IMR-90 (cell line): ENCODE measurements at regions not wholly inside any gene's neighbourhood (a gene's known extent, or its start where the extent isn't known, plus 50 kb on each side); places are given as distances from the start of the nearest gene placed in this dataset.

Experiments used
- ATAC-seq: fragments of 200-7000 bp; cut with Tn5 transposase; 2 replicates; pipeline ENCODE4 v1.9.1; 2020; ENCODE audit warnings: low read depth, mild to moderate bottlenecking, moderate library complexity
- BruUV-seq: library from RNA; stranded (reverse); fragments of 400-500 nt; replicated peaks from 2 replicates; lab custom pipeline; 2021; lab: Mats Ljungman, UMichigan
- CTCF ChIA-PET: fragments of 300-600 bp; formaldehyde crosslinking; extraction: SDS; loops from one replicate; lab custom pipeline; 2021; ENCODE audit warnings: antibody characterized with exemption; lab: Yijun Ruan, JAX
- POLR2A ChIA-PET: fragments of 300-600 bp; sonication (Branson Sonifier 250); formaldehyde crosslinking; loops from one replicate; lab custom pipeline; 2022; ENCODE audit warnings: antibody characterized with exemption; ENCODE audit not compliant: unreplicated experiment; lab: Charles Lee
- DNase-seq: peaks from one replicate; pipeline ENCODE4 v3.0.0; 2013
- H2AFZ ChIP-seq: replicated peaks from 2 replicates; pipeline ENCODE3; 2013; ENCODE audit warnings: low read length, mild to moderate bottlenecking; ENCODE audit not compliant: poor library complexity
- H2AK5ac ChIP-seq: 2 replicates; pipeline ENCODE4 v1.6.1; 2013; ENCODE audit warnings: low read depth, low read length, inconsistent platforms
- H2AK9ac ChIP-seq: replicated peaks from 2 replicates; pipeline ENCODE3; 2013; ENCODE audit warnings: mild to moderate bottlenecking, low read depth, low read length, moderate library complexity; ENCODE audit not compliant: poor library complexity
- H2BK120ac ChIP-seq: 2 replicates; pipeline ENCODE4 v1.6.1; 2013; ENCODE audit warnings: low read depth, low read length, inconsistent platforms
- H2BK15ac ChIP-seq: 3 replicates; pipeline ENCODE4 v1.6.1; 2013; ENCODE audit warnings: low read depth, low read length, inconsistent platforms
- H2BK20ac ChIP-seq: 2 replicates; pipeline ENCODE4 v1.6.1; 2013; ENCODE audit warnings: low read depth, mild to moderate bottlenecking, inconsistent platforms, low read length, moderate library complexity
- H2BK5ac ChIP-seq: 2 replicates; pipeline ENCODE4 v1.6.1; 2013; ENCODE audit warnings: mild to moderate bottlenecking, low read depth, low read length, inconsistent platforms; ENCODE audit not compliant: poor library complexity, severe bottlenecking
- H3K14ac ChIP-seq: replicated peaks from 2 replicates; pipeline ENCODE4 v1.6.1; 2013; ENCODE audit warnings: low read depth, low read length, inconsistent platforms
- H3K18ac ChIP-seq: 2 replicates; pipeline ENCODE4 v1.6.1; 2013; ENCODE audit warnings: low read depth, low read length, control low read depth
- H3K23ac ChIP-seq: 2 replicates; pipeline ENCODE4 v1.6.1; 2013; ENCODE audit warnings: low read depth, low read length, inconsistent platforms
- H3K27ac ChIP-seq: 2 replicates; pipeline ENCODE4 v1.5.1; 2013; ENCODE audit warnings: mild to moderate bottlenecking, control low read depth, low read length; ENCODE audit not compliant: insufficient read depth
- H3K27me3 ChIP-seq: 2 replicates; pipeline ENCODE4 v1.6.1; 2013; ENCODE audit warnings: low read length; ENCODE audit not compliant: control insufficient read depth, insufficient read depth
- H3K36me3 ChIP-seq: 2 replicates; pipeline ENCODE4 v1.6.1; 2013; ENCODE audit warnings: low read length, mixed read lengths; ENCODE audit not compliant: control insufficient read depth, insufficient read depth
- H3K4ac ChIP-seq: 2 replicates; pipeline ENCODE4 v1.6.1; 2013; ENCODE audit warnings: low read depth, low read length, inconsistent platforms
- H3K4me1 ChIP-seq: 2 replicates; pipeline ENCODE4 v1.6.1; 2013; ENCODE audit warnings: low read length, mixed read lengths; ENCODE audit not compliant: control insufficient read depth, insufficient read depth
- H3K4me2 ChIP-seq: 2 replicates; pipeline ENCODE4 v1.6.1; 2013; ENCODE audit warnings: low read depth, mild to moderate bottlenecking, control low read depth, low read length, moderate library complexity
- H3K4me3 ChIP-seq: 2 replicates; pipeline ENCODE4 v1.5.1; 2013; ENCODE audit warnings: low read depth, mild to moderate bottlenecking, control low read depth, low read length, moderate library complexity; ENCODE audit not compliant: insufficient read depth
- H3K56ac ChIP-seq: 2 replicates; pipeline ENCODE4 v1.6.1; 2013; ENCODE audit warnings: low read length, inconsistent platforms; ENCODE audit not compliant: insufficient read depth; ENCODE audit errors: extremely low read depth
- H3K79me1 ChIP-seq, 2 experiments: 2 replicates each; pipeline ENCODE4 v1.6.1; 2013; ENCODE audit warnings: low read length in 2 of 2, inconsistent platforms in 1 of 2, low read depth in 1 of 2
- H3K9ac ChIP-seq: 2 replicates; pipeline ENCODE4 v1.6.1; 2013; ENCODE audit warnings: low read depth, low read length, control low read depth
- H3K9me1 ChIP-seq: 2 replicates; pipeline ENCODE4 v1.6.1; 2013; ENCODE audit warnings: low read length, inconsistent platforms; ENCODE audit not compliant: insufficient read depth
- H3K9me3 ChIP-seq: 2 replicates; pipeline ENCODE4 v1.6.1; 2013; ENCODE audit warnings: low read length; ENCODE audit not compliant: control insufficient read depth, insufficient read depth
- H4K20me1 ChIP-seq: 2 replicates; pipeline ENCODE4 v1.6.1; 2013; ENCODE audit warnings: low read length, inconsistent platforms; ENCODE audit not compliant: insufficient read depth
- H4K5ac ChIP-seq: 2 replicates; pipeline ENCODE4 v1.6.1; 2013; ENCODE audit warnings: mild to moderate bottlenecking, low read depth, low read length, control low read depth
- H4K8ac ChIP-seq, 2 experiments: 2 replicates each; pipeline ENCODE4 v1.6.1; 2013; ENCODE audit warnings: low read depth in 2 of 2, low read length in 2 of 2, control low read depth in 1 of 2, inconsistent platforms in 1 of 2
- H4K91ac ChIP-seq: 2 replicates; pipeline ENCODE4 v1.6.1; 2013; ENCODE audit warnings: low read depth, low read length, inconsistent platforms; ENCODE audit not compliant: insufficient read depth
- BHLHE40 ChIP-seq: fragments of 150-350 bp; IDR thresholded peaks from 2 replicates; pipeline ENCODE4 v1.6.1; 2016; ENCODE audit warnings: mild to moderate bottlenecking, low read depth, low read length
- CHD1 ChIP-seq: IDR thresholded peaks from 2 replicates; pipeline ENCODE4 v1.6.1; 2012; ENCODE audit warnings: low read depth, low read length, improper control_type of control experiment
- CTCF ChIP-seq: conservative IDR thresholded peaks from 2 replicates; pipeline ENCODE4 v1.5.1; 2012; ENCODE audit warnings: mild to moderate bottlenecking, low read depth, low read length, improper control_type of control experiment
- ELK1 ChIP-seq: fragments of 150-350 bp; IDR thresholded peaks from 2 replicates; pipeline ENCODE4 v1.6.1; 2016; ENCODE audit warnings: low read depth, mild to moderate bottlenecking, low read length, moderate library complexity, borderline replicate concordance
- FOS ChIP-seq: fragments of 150-350 bp; IDR thresholded peaks from 2 replicates; pipeline ENCODE4 v1.6.1; 2016; ENCODE audit warnings: low read depth, low read length
- MAFK ChIP-seq: IDR thresholded peaks from 2 replicates; pipeline ENCODE4 v1.6.1; 2012; ENCODE audit warnings: low read depth, low read length, improper control_type of control experiment
- MAZ ChIP-seq: IDR thresholded peaks from 2 replicates; pipeline ENCODE4 v1.6.1; 2012; ENCODE audit warnings: low read depth, mild to moderate bottlenecking, low read length, improper control_type of control experiment, moderate library complexity, borderline replicate concordance
- MXI1 ChIP-seq: IDR thresholded peaks from 2 replicates; pipeline ENCODE4 v1.6.1; 2012; ENCODE audit warnings: low read depth, mild to moderate bottlenecking, low read length, moderate library complexity, borderline replicate concordance
- NFE2L2 ChIP-seq: fragments of 150-350 bp; IDR thresholded peaks from 2 replicates; pipeline ENCODE4 v1.6.1; 2016; ENCODE audit warnings: low read depth, mild to moderate bottlenecking, low read length
- POLR2A ChIP-seq: IDR thresholded peaks from 2 replicates; pipeline ENCODE4 v1.6.1; 2012; ENCODE audit warnings: mild to moderate bottlenecking, low read depth, low read length
- RAD21 ChIP-seq: IDR thresholded peaks from 2 replicates; pipeline ENCODE4 v1.6.1; 2012; ENCODE audit warnings: low read length, improper control_type of control experiment
- RCOR1 ChIP-seq: IDR thresholded peaks from 2 replicates; pipeline ENCODE4 v1.6.1; 2012; ENCODE audit warnings: mild to moderate bottlenecking, low read length, improper control_type of control experiment; ENCODE audit not compliant: insufficient replicate concordance
- RFX5 ChIP-seq: IDR thresholded peaks from 2 replicates; pipeline ENCODE4 v1.8.0; 2012; ENCODE audit warnings: low read depth, mild to moderate bottlenecking, low read length, moderate library complexity
- SMC3 ChIP-seq: fragments of 150-350 bp; IDR thresholded peaks from 2 replicates; pipeline ENCODE4 v1.6.1; 2016; ENCODE audit warnings: low read depth, mild to moderate bottlenecking, antibody characterized with exemption, low read length, moderate library complexity
- USF2 ChIP-seq: fragments of 150-350 bp; IDR thresholded peaks from 2 replicates; pipeline ENCODE4 v1.6.1; 2017; ENCODE audit warnings: mild to moderate bottlenecking, antibody characterized with exemption, low read length, low read depth
- WGBS, 2 experiments: methylation state at CpG; one replicate each; pipeline versions ENCODE4 v1.1.5 to v1.1.7; 2013; ENCODE audit warnings: missing lambda C conversion rate in 2 of 2; ENCODE audit not compliant: insufficient read length in 1 of 2; ENCODE audit errors: extremely low coverage in 2 of 2; 5-methylcytosine and 5-hydroxymethylcytosine counted together
- dilution Hi-C: fragments of 300-500 bp; cut with HindIII; formaldehyde crosslinking; loops from one replicate; pipeline ENCODE4 v1.14.3; 2018; ENCODE audit warnings: low sequenced_read_pairs; ENCODE audit not compliant: unreplicated experiment
- in situ Hi-C: fragments of 300-500 bp; cut with MboI; formaldehyde crosslinking; loops from 3 replicates; pipeline ENCODE4 v1.14.3; 2019; ENCODE audit warnings: low sequenced_read_pairs, inconsistent platforms, mixed read lengths
- intact Hi-C: fragments of 100-400 bp; cut with micrococcal nuclease; formaldehyde crosslinking; loops from 2 replicates; pipeline ENCODE4 v1.10.0; 2022

- ChIA-PET POLR2A (no interaction called here), CTCF (no interaction called here)
- Histone ChIP-seq H3K4ac (no peak overlapping the region), H3K14ac (0 out of 2 replicates have a peak overlapping the region, but pooled peaks have one; percentile 19), H3K4me3 (no peak overlapping the region), H3K79me1 (no peaks in the 10 kb centered on the region), H3K18ac (no peak overlapping the region), H4K8ac (0 out of 4 replicates have a peak overlapping the region, but pooled peaks of 1 of the 2 experiments have one; percentile 10), H4K5ac (no peak overlapping the region), H3K27ac (no peak overlapping the region), H3K9ac (no peak overlapping the region), H3K36me3 (no peaks in the 10 kb centered on the region), H2BK15ac (no peak overlapping the region), H2AK9ac (no peak overlapping the region), H3K4me1 (no peaks in the 10 kb centered on the region), H3K4me2 (0 out of 2 replicates have a peak overlapping the region, but pooled peaks have one; percentile 10), H2AFZ (peak overlapping the region; percentile 74), H3K23ac (no peak overlapping the region), H4K91ac (no peak overlapping the region), H3K27me3 (no peaks in the 10 kb centered on the region), H3K56ac (no peak overlapping the region; the same call in 1 of the 2 replicates), H3K9me3 (no peaks in the 10 kb centered on the region), H4K20me1 (no peaks in the 10 kb centered on the region), H2BK5ac (no peak overlapping the region), H2BK20ac (no peak overlapping the region), H2BK120ac (0 out of 2 replicates have a peak overlapping the region, but pooled peaks have one; percentile 9), H2AK5ac (no peak overlapping the region), H3K9me1 (no peaks in the 10 kb centered on the region)
- ATAC-seq (no peak), DNase-seq (no peak)
- in situ Hi-C loops (no loop called here), intact Hi-C loops (no loop called here), dilution Hi-C loops (no loop called here)
- BruUV-seq = no TSS peak
- 40% methylated on average over 6 of the region's 36 CpGs; no CpG with 5 or more reads in 1 of the 2 experiments for WGBS, 2 experiments
- TF ChIP-seq CHD1 (no peak), RCOR1 (no peak), POLR2A (no peak), FOS (no peak), SMC3 (no peak), MXI1 (no peak), ELK1 (no peak), MAZ (no peak), RAD21 (no peak), MAFK (no peak), NFE2L2 (no peak), RFX5 (no peak), USF2 (no peak), CTCF (no peak), BHLHE40 (no peak)
These were observed 277.3 kb upstream of the NR2F2 start for GRCh38 chr15:96053031-96053780.
